ENCODE measurements at regions not wholly inside any gene's neighbourhood (a gene's known extent, or its start where the extent isn't known, plus 50 kb on each side); places are given as distances from the start of the nearest gene placed in this dataset.

GRCh38 chr1:221118938-221119320, 239.7 kb downstream of the HLX start:
- no peak overlapping the region for H3K9ac ChIP-seq (ENCODE audit: control insufficient read depth, insufficient read depth, low read length)
- in situ Hi-C loops (cut with MboI) = no loop called here
- ATAC-seq (no peak), FAIRE-seq (no peak), DNase-seq (ENCODE audit: low read depth, low spot score) (no peak)
- no peak overlapping the region for H3K4me3 ChIP-seq
- H3K27ac ChIP-seq (ENCODE audit: control insufficient read depth, insufficient read depth) = no peak overlapping the region
- no peaks in the 10 kb centered on the region for H3K36me3 ChIP-seq (ENCODE audit: control insufficient read depth in 2 of 2, insufficient read depth in 2 of 2, low read length in 1 of 2)
- SMC1A ChIA-PET (ENCODE audit: uncharacterized antibody, unreplicated experiment) = interaction anchor here (1.3 to 1.7 kb wide), 2 partner anchors 35 to 49 kb away, joined by 3 to 6 read pairs; no protein-coding TSS in a partner anchor
- H3K4me2 ChIP-seq (ENCODE audit: control insufficient read depth, insufficient read depth) = no peak overlapping the region
- H3K4me1 ChIP-seq (ENCODE audit: control insufficient read depth, insufficient read depth, low read length) = no peaks in the 10 kb centered on the region
- H4K20me1 ChIP-seq (ENCODE audit: control insufficient read depth, insufficient read depth) = no peaks in the 10 kb centered on the region
- RAD21 ChIA-PET (ENCODE audit: unreplicated experiment) = interaction anchor here (1.8 kb wide), 1 partner anchor 48 kb away, joined by 6 read pairs; no protein-coding TSS in a partner anchor
- CTCF ChIA-PET = interaction anchor here (1.5 kb wide), 1 partner anchor 145 kb away, joined by 3 read pairs; no protein-coding TSS in a partner anchor
- intact Hi-C loops (cut with micrococcal nuclease; ENCODE audit: unreplicated experiment) = no loop called here
- TF ChIP-seq PAX8 (IDR thresholded peaks at IDR 0.05) = no peak
- TF ChIP-seq BRCA1 (IDR thresholded peaks at IDR 0.05; ENCODE audit: low read depth, low read length) = no peak
- TF ChIP-seq HDAC2 (IDR thresholded peaks at IDR 0.05) = no peak
- no peak for TF ChIP-seq BCL11A (IDR thresholded peaks at IDR 0.05; ENCODE audit: low read depth, low read length)
- no peak for TF ChIP-seq CHD2 (IDR thresholded peaks at IDR 0.05; ENCODE audit: borderline replicate concordance, low read depth, low read length)
- no peak for TF ChIP-seq JUNB (IDR thresholded peaks at IDR 0.05)
- no peak for TF ChIP-seq IKZF2 (IDR thresholded peaks at IDR 0.05)
- no peak for TF ChIP-seq NFYB (IDR thresholded peaks at IDR 0.05; ENCODE audit: insufficient read depth, low read depth, low read length)
- no peak for TF ChIP-seq MEF2A (IDR thresholded peaks at IDR 0.05; ENCODE audit: insufficient read depth, low read depth, low read length)
- TF ChIP-seq, protein P1, sequence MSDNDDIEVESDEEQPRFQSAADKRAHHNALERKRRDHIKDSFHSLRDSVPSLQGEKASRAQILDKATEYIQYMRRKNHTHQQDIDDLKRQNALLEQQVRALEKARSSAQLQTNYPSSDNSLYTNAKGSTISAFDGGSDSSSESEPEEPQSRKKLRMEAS (IDR thresholded peaks at IDR 0.05; ENCODE audit: low read depth, low read length) = no peak
- TF ChIP-seq SMAD1 (IDR thresholded peaks at IDR 0.05; ENCODE audit: low read depth, partially characterized antibody) = no peak
- TF ChIP-seq, protein P2, sequence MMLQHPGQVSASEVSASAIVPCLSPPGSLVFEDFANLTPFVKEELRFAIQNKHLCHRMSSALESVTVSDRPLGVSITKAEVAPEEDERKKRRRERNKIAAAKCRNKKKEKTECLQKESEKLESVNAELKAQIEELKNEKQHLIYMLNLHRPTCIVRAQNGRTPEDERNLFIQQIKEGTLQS (IDR thresholded peaks at IDR 0.05; ENCODE audit: borderline replicate concordance, extremely low read depth, low read depth, low read length) = no peak
- 100% methylated on average over 1 of the region's 1 CpG for WGBS (ENCODE audit: insufficient coverage, insufficient replicate concordance, low lambda C conversion rate, missing lambda C conversion rate)
- POLR2A ChIA-PET = no interaction called here
- no TSS peak for BruUV-seq (replicated peaks)
- H3K79me2 ChIP-seq (ENCODE audit: control insufficient read depth, insufficient read depth, low read length) = no peaks in the 10 kb centered on the region
- no peaks in the 10 kb centered on the region; the same call in 1 of the 3 replicates for H3K9me3 ChIP-seq (replicated peaks; ENCODE audit: control insufficient read depth, insufficient read depth, low read length)
- no peaks in the 10 kb centered on the region for H3K27me3 ChIP-seq (replicated peaks in 1 of 2; ENCODE audit: control insufficient read depth in 2 of 2, insufficient read depth in 2 of 2, low read length in 1 of 2)
- H2AFZ ChIP-seq (ENCODE audit: control insufficient read depth, low read depth, low read length) = no peak overlapping the region
